GM19239 (cell line): ENCODE measurements at regions not wholly inside any gene's neighbourhood (a gene's known extent, or its start where the extent isn't known, plus 50 kb on each side); places are given as distances from the start of the nearest gene placed in this dataset.
"Not testable (repeated sequence)": the region's sequence is repeated elsewhere in the genome, so short reads cannot be mapped to it uniquely, and the experiment has no call there.

Experiments
- DNase-seq: peaks from one replicate; pipeline ENCODE4 v3.0.0; 2011; ENCODE audit warnings: low spot score; ENCODE audit not compliant: insufficient read length
- FAIRE-seq: peaks from 2 replicates; lab custom pipeline; 2011; peaks lifted over from hg19 to GRCh38; lab: Jason Lieb, UNC

DNA sequence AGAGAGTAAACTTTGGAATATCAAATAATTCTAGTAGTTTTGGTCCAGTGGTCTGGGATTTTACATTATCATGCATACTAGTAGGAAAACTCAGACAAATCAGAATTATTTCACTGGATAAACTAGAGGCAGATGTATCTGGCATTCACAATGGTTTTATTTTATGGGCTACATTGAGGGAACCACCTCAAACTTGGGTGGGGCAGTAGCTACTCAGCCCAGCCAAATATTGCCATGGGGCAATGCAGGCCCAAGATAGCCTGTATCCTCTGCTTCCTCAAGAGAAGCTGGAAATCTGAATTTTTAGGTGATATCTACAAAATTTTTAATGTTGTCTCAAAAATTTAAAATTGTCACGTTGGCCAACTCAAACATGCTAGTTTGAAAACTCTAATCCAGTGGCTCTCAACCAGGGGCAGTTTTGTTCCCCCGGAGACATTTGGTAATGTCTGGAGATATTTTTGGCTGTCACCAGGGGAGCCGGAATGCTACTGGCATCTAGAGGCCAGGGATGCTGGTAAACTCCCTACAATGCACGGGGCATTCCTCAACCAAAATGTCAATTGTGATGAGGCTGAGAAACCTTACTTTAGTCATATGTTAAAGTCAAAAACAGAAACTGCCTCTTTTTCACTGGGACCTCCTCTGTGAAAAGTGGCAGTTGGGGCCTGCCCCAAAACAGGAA is 172.8 kb upstream of the SPRED2 start:
- DNase-seq (no peak), FAIRE-seq (no peak)

DNA sequence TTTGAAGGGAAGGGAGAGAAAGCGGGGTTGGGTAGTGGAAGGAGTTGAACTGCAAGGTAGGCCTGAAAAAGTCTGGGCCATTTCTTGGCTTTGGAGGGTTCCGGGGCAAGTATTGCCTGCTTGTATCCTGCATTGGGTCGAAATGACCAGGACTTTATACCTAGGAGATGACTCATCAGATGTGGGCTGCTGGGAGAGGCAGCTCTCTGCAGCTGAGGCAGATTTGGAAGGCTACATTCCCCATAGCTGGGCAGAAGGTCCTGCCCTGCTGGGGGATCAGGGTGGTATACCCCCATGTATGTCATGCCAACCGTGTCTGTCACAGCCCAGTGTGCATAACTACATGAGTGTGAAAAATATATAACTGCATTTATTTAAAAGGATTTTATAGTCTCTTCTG is 171.8 kb upstream of the SPRED2 start:
- FAIRE-seq = no peak
- DNase-seq = no peak

DNA sequence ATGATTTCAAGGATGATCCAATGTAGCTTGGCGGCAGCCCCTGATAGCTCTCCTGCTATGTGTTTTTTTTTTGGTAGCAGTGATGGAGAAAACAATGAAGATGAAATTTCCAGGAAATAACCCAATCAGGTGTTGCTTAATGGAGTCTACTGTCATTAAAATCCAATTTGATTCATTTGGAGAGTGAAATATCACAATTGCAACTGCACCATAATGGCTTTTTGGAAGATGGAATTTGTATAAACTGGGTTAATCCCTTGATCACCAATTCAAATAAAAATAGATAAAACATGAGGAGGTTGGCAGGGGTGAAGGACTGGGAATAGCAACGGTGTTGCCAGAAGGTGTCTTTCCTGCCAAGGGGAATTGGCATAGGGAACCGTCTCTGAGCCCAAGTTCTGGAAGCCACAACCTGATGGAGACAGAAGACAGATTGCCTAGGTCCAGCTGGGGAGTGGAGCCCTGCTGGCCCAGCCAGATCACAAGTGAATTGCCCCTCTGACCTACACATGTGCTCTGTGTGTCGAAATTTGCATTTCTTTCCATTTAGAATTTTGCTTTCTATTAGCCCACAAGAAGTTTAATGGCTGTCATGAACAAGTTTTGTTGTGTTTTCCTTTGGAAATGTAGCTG is 170.3 kb upstream of the SPRED2 start:
- FAIRE-seq (no peak), DNase-seq (no peak)

DNA sequence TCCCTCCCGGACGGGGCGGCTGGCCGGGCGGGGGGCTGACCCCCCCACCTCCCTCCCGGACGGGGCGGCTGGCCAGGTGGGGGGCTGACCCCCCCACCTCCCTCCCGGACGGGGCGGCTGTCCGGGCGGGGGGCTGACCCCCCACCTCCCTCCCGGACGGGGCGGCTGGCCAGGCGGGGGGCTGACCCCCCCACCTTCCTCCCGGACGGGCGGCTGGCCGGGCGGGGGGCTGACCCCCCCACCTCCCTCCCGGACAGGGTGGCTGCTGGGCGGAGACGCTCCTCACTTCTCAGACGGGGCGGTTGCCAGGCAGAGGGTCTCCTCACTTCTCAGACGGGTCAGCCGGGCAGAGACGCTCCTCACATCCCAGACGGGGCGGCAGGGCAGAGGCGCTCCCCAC is 168.5 kb upstream of the SPRED2 start:
- FAIRE-seq, DNase-seq: not testable (repeated sequence)

DNA sequence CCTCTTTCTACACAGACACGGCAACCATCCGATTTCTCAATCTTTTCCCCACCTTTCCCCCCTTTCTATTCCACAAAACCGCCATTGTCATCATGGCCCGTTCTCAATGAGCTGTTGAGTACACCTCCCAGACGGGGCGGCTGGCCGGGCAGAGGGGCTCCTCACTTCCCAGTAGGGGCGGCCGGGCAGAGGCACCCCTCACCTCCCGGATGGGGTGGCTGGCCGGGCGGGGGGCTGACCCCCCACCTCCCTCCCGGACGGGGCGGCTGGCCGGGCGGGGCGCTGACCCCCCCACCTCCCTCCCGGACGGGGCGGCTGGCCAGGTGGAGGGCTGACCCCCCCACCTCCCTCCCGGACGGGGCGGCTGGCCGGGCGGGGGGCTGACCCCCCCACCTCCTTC is 168.0 kb upstream of the SPRED2 start:
- FAIRE-seq = not testable (repeated sequence)

DNA sequence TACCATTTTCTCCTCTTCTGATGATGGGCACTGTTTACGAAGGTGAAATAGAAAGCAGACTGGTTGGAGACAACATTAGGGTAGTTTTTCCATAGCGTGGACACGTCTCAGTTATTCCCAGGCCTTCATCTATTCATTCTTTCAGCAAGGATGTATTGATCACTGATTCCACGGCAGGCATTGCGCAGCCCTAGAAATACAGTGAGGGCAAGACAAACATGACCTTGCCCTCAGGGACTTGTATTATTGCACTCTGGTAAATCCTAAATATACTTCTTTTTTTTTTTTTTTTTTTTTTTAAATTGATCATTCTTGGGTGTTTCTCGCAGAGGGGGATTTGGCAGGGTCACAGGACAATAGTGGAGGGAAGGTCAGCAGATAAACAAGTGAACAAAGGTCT is 167.3 kb upstream of the SPRED2 start:
- no peak for DNase-seq
- no peak for FAIRE-seq

More for the DNA sequence above, 168.0 kb upstream of the SPRED2 start:
- not testable (repeated sequence) for DNase-seq

DNA sequence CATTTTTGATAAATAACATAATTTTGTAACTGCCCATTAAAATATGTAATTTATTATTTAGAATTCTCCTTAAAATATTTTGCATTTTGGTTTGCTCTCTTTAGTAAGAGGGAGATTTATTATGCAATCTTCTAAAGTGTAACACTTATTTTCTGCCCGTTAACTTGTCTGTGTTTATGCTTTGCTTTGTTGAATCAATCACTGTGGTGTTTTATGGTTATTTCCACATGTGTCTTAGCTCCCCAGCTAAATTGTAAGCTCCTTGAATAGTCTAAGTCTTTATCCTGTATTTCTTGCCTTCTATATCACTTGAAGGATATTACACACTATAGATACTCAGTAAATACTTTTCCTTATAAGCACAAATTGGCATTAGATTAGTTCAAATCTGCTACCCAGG is 166.6 kb upstream of the SPRED2 start:
- DNase-seq = no peak
- no peak for FAIRE-seq

DNA sequence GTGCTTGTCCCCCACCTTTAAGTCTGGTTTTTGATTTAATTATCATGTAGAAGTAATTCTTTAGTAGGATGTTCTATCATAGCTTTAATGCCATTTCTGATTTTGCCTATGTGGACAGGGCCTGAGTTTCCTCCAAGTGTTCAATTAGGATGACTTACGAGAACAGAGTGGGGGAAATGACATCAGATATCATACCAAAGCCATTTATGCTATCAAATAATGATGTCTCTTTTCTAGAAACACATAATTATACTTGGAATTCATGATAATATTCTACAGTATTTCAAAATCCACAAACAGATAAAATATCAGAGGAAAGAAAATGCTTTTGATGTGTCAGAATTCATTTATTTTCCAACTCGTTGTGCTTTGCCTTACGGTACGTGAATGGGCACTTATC is 165.9 kb upstream of the SPRED2 start:
- DNase-seq = no peak
- no peak for FAIRE-seq

DNA sequence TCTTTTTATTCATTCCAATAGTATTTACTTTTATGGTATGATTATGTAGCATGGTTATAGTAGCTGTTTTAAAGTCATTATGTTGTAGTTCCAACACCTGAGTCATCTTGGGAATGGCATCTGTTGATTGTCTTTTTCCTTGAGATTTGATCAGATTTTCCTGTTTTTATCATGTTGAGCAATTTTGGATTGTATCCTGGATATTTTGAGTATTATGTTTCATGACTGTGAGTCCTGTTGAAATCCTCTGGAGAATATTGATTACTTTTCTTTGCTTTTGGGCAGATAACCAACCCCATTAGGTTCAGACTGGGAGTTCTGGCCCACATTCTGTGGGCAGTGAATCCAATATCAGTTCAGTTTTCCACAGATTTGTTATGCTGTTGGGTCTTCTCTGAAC is 163.2 kb upstream of the SPRED2 start:
- no peak for DNase-seq

DNA sequence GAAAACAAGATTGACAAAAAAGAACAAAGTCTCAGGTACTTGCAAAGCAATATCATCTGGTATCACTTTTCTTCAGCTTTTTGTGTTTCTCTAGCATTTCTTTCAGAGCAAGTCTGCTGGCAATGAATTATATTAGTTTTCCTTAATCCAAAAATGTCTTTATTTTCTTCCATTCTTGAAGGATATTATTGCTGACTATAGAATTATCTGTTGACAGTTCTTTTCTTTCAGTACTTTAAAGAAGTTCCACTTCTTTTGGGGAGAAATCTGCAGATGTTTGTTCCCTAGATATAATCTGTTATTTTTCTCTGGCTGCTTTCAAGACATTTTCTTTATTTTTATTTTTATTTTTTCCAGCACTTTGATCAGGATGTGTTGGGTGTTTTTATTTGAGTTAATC is 161.8 kb upstream of the SPRED2 start:
- no peak for FAIRE-seq
- DNase-seq = no peak

More for the DNA sequence above, 163.2 kb upstream of the SPRED2 start:
- no peak for FAIRE-seq

DNA sequence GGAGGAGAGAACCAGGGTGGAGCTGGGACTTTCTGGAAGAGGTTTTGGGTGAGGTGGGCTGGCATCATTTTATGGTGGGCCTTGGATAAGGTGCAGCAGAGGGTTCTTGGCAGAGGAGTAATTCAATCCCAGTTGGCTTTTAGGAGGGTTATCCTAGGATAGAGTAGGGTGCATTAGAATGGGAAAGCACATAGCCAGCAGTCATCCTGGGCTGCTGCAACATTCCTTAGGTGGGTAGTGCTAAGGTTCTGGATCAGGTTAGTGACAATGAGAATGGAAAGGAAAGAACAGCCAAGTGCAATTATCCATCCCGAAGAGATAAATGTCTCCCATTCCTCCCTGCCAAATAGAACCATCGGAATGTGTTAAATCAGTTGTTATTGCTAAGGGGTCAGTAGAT is 157.3 kb upstream of the SPRED2 start:
- FAIRE-seq (no peak), DNase-seq (no peak)

DNA sequence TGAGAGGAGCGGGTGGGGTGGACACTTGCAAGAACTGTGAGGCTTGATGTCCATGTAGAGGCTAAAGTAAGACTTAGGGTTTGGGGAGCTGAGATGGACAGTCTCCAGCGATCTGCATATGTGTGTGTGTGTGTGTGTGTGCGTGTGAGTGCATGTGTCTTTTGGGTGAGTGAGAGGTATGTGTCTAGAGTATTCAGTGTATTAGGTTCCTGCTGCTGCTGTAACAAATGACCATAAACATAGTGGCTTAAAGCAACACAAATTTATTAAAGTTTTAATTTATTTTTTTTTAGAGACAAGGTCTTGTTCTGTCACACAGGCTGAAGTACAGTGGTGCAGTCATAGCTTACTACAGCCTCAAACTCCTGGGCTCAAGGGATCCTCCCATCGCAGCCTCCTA is 155.4 kb upstream of the SPRED2 start:
- no peak for FAIRE-seq
- no peak for DNase-seq

DNA sequence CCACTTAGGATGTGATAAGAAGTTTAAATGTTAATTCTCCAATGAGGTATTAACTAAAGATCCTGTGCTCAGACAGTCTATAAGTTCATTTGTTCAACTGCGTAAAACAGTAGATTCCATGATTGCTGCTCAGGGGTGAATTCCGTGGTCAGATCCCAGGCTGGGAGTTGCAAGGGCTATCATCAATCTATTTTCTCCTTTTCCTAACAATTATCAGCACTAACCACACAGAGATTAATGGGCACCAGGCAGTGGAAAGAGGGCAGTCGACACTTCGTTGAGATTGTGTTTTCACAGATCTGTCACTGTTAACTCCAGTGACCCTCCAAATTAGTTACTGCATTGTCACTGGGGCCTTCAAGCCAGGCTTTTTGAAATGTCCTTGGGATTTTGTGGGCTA is 154.1 kb upstream of the SPRED2 start:
- DNase-seq (no peak), FAIRE-seq (no peak)

DNA sequence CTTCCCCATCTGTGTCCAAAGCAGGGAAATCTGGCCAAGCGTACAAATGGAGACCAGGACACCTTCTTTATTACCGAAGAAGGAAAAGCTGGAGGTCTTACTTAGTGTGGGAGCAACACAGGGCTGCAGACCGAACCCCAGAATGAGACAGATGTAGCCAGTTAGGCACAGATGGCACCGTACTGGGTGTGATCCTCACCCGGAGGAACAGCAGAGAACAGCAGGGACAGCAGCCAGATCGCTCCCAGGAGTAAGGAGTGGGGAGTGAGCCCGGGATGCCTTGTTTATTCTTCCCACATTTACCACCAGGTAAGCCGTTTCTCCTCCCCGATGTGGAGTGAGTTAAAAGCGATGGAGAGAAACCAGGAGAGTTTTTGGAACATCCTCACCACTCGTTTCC is 150.7 kb upstream of the SPRED2 start:
- FAIRE-seq = no peak
- no peak for DNase-seq

DNA sequence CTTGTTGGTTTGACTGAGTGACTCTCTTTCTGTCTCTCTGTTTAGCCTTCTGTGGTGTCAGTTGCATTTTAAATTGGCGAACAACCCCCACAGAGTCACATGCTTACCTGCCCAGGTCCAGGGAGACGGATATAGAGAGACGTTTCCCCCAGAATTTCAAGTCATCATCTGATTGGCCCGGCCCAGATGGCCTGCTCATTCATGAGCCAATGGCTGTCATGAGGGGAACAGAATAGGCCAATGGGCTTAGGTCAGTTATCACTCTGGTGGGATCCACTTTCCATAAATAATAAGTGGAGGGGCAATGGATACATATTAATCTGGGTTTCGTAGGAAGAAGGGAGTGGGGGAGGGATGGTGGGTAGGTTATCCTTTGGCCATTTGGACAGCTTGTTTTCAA is 150.0 kb upstream of the SPRED2 start:
- FAIRE-seq (no peak), DNase-seq (no peak)

DNA sequence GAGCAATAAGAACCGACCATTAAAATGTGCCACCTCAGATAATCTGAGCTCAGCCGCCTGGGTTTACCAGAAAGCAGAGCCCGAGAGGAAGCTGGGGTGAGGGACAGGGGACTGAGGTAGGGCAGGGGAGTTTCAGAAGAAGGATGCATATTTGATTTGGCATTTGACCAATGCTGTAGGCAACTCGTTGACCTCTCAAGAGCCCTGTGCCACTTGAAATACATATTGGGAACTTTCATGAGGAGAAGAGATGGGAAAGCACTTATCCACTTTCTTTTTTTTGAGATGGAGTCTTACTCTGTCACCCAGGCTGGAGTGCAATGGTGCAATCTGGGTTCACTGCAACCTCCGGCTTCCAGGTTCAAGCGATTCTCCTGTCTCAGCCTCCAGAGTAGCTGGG is 148.4 kb upstream of the SPRED2 start:
- FAIRE-seq = no peak
- no peak for DNase-seq

DNA sequence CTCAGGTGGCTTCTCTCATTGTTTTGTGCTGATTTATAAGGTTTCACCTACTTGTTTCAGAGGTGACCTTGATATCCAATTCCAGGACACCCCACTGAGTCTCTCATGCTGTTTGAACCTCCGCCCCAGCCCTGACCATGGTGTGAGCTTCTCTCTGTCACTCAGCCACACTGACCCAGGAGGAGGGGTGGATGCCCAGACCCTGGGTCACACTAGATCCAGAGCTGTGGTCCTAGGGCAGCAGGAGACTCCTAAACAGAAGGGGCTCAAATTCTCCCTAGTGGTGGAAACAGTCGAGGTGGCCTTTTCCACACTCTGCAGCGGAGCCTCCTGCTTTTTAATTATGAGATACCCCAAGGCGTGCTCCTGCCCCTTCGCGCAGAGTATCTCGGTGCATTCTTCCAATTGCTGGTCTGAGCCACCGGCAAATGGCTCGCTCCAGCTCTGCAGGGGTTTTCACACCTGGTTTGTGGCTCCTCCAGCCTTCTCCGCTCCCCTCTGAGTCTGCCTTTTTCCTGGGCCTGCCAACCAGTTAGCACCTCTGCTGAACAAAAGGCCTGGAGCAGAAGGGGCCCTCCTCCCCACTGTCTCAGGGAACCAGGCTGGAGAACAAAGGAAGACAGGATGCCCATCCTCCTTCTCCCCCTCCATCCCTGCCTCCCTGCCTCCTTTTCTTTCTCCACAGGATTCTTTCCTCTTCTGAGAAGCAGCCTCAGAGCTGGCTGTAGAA is 147.3 kb upstream of the SPRED2 start:
- no peak for FAIRE-seq
- DNase-seq = no peak

DNA sequence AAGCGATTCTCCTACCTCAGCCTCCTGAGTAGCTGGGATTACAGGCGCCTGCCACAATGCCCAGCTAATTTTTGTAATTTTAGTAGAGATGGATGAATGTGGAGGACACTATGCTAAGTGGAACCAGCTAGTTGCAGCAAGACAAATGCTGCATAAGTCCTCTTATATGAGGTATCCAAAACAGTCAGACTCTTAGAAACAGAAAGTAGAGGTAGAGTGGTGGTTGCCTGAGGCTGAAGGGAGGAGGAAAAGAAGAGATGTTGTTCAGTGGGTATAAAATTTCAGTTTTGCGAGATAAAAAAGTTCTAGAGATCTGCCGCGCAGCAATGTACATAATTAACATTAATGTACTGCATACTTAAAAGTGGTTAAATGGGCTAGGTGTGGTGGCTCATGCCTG is 145.3 kb upstream of the SPRED2 start:
- no peak for FAIRE-seq
- no peak for DNase-seq

DNA sequence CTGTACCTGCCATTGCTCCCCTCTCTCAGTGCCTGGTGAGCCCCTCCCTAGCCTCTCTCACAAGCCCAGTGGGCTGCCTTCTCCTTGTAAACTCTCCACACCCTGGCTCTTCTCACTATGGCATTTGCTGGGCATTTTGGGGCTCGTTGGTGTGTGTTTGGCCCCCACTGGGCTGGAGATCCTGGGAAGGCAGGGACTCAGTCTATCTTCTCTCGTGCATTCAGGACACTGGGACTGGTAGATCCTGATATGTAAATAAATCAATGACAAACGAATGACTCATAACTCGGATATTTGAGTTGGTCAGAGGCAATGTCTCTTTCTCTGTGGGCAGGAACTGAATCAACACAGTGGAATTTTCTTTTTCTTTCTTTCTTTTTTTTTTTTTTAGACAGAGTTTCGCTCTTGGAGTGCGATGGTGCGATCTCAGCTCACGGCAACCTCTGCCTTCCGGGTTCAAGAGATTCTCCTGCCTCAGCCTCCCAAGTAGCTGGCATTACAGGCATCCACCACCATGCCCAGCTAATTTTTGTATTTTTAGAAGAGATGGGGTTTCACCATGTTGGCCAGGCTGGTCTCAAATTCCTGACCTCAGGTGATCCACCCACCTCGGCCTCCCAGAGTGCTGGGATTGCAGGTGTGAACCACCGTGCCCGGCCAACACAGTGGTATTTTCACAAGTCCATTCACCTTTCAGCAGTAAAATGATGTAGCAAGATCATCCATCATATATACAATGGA is 144.6 kb upstream of the SPRED2 start:
- DNase-seq (no peak), FAIRE-seq (no peak)

DNA sequence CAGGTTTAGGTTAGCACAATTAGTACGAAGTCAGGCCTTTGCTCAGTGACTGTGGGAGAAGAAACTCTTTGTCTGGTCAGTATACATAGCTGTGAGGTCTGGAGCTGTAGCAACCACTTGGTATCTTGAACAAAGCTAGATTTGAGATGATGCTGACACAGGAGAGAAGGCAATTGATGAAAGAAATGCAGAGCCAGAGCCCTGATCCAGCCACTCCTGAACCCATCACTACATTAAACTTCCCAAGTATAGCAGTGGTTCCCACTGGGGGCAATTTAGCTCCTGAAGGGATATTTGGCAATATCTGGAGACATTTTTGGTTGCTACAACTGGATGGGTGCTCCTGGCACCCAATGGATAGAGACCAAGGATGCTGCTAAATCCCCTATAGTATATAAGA is 143.9 kb upstream of the SPRED2 start:
- DNase-seq = no peak
- FAIRE-seq = no peak

DNA sequence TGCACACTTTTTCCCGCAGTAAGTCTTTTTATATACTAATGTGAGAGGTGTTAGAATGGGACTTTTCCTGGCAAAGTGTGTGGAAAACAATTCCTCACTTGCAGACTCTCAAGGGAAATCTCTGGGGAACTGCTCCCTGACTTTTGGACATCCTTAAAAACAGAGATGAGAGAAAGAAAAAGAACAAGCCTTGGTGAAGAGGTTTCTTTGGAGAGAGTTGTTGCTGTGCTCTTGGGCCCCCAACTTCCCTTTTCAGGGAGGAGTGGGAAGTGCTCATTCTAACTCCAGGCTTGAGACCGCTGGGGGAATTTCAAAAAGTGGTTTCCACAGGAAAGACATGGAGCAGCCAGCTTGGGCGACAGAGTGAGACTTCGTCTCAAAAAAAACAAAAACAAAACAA is 142.6 kb upstream of the SPRED2 start:
- FAIRE-seq = no peak
- DNase-seq = no peak
